ENCODE measurements at regions not wholly inside any gene's neighbourhood (a gene's known extent, or its start where the extent isn't known, plus 50 kb on each side); places are given as distances from the start of the nearest gene placed in this dataset.

- no peak for TF ChIP-seq REST (IDR thresholded peaks at IDR 0.05; ENCODE audit: insufficient read depth in 1 of 2, low read depth in 2 of 2, low read length in 1 of 2)
- TF ChIP-seq CTCF (IDR thresholded peaks at IDR 0.05) = peak; percentile 41; the same call in 1 of the 2 replicates
- no peak for TF ChIP-seq POLR2AphosphoS5 (IDR thresholded peaks at IDR 0.05; ENCODE audit: low read depth, low read length)
- no peak for TF ChIP-seq TCF7L2 (IDR thresholded peaks at IDR 0.05; ENCODE audit: low read depth, low read length)
These were observed 357.8 kb upstream of the CCNG1 start for GRCh38 chr5:163079618-163080017.

All from Panc1 (cell line).